ENCODE measurements at regions not wholly inside any gene's neighbourhood (a gene's known extent, or its start where the extent isn't known, plus 50 kb on each side); places are given as distances from the start of the nearest gene placed in this dataset.

- no peak for DNase-seq
Measured at GRCh38 chr1:212526111-212526491, 82.5 kb upstream of the ATF3 start.

- no peak for DNase-seq
Measured at GRCh38 chr1:212528501-212528900, 80.1 kb upstream of the ATF3 start.

- no peak for DNase-seq
Measured at GRCh38 chr1:212529211-212529741, 79.3 kb upstream of the ATF3 start.

- DNase-seq, result no peak
Measured at GRCh38 chr1:212531267-212531666, 77.3 kb upstream of the ATF3 start.

- DNase-seq, result no peak
Measured at GRCh38 chr1:212531796-212532195, 76.8 kb upstream of the ATF3 start.

- no peak for DNase-seq
Measured at GRCh38 chr1:212532469-212533147, 76.0 kb upstream of the ATF3 start.

- no peak for DNase-seq
Measured at GRCh38 chr1:212533148-212533517, 75.4 kb upstream of the ATF3 start.

- DNase-seq, result no peak
Measured at GRCh38 chr1:212536586-212536985, 72.0 kb upstream of the ATF3 start.

- DNase-seq, result no peak
Measured at GRCh38 chr1:212537610-212538009, 71.0 kb upstream of the ATF3 start.

GRCh38 chr1:212539737-212540430 is 68.7 kb upstream of the ATF3 start:
- DNase-seq, result no peak

- no peak for DNase-seq
Measured at GRCh38 chr1:212542761-212543187, 65.8 kb upstream of the ATF3 start.

- DNase-seq, result no peak
Measured at GRCh38 chr1:212544110-212544509, 64.5 kb upstream of the ATF3 start.

- no peak for DNase-seq
Measured at GRCh38 chr1:212545941-212546635, 62.5 kb upstream of the ATF3 start.

- no peak for DNase-seq
Measured at GRCh38 chr1:212549503-212550017, 59.0 kb upstream of the ATF3 start.

GRCh38 chr1:212551929-212552328 is 56.6 kb upstream of the ATF3 start:
- no peak for DNase-seq

- DNase-seq, result no peak
Measured at GRCh38 chr1:212553676-212554075, 54.9 kb upstream of the ATF3 start.

GRCh38 chr1:212554401-212554800 is 54.2 kb upstream of the ATF3 start:
- no peak for DNase-seq

- DNase-seq, result no peak
Measured at GRCh38 chr1:212555426-212555825, 53.1 kb upstream of the ATF3 start.

- no peak for DNase-seq
Measured at GRCh38 chr1:212556822-212557549, 51.6 kb upstream of the ATF3 start.

GRCh38 chr1:212557739-212558692 is 50.5 kb upstream of the ATF3 start:
- DNase-seq, result peak in 1 of 5 experiments; percentile 18

- peak; percentile 76 to 95 (median 84) for DNase-seq
Measured at GRCh38 chr1:212558693-212559480, 49.7 kb upstream of the ATF3 start.

Measured in T-helper 2 cell (primary cell).